WTC11 (cell line): ENCODE measurements at regions not wholly inside any gene's neighbourhood (a gene's known extent, or its start where the extent isn't known, plus 50 kb on each side); places are given as distances from the start of the nearest gene placed in this dataset.

ENCODE experiments used
- CTCF ChIP-seq: fragments of 200-600 bp; IDR thresholded peaks from 2 replicates; pipeline ENCODE4 v1.8.0; 2022; ENCODE audit warnings: antibody characterized with exemption
- E2F1 ChIP-seq: sonication (generic); formaldehyde crosslinking; IDR thresholded peaks from 2 replicates; pipeline ENCODE4 v1.8.0; 2022; ENCODE audit warnings: mild to moderate bottlenecking, missing genetic modification reagents
- GABPB1 ChIP-seq: sonication (generic); formaldehyde crosslinking; IDR thresholded peaks from 2 replicates; pipeline ENCODE4 v1.8.1; 2023; ENCODE audit warnings: mild to moderate bottlenecking, missing genetic modification reagents
- SMAD3 ChIP-seq: sonication (generic); formaldehyde crosslinking; IDR thresholded peaks from 2 replicates; pipeline ENCODE4 v1.8.0; 2022; ENCODE audit warnings: missing genetic modification reagents, mild to moderate bottlenecking, borderline replicate concordance
- TEAD4 ChIP-seq: sonication (generic); formaldehyde crosslinking; IDR thresholded peaks from 2 replicates; pipeline ENCODE4 v1.8.0; 2022; ENCODE audit warnings: mild to moderate bottlenecking, missing genetic modification reagents
- USF1 ChIP-seq: sonication (generic); formaldehyde crosslinking; IDR thresholded peaks from 2 replicates; pipeline ENCODE4 v1.8.0; 2022; ENCODE audit warnings: mild to moderate bottlenecking, missing genetic modification reagents

GRCh38 chr11:116427903-116428637 lies 344.7 kb downstream of the BUD13 start:
- TF ChIP-seq CTCF, result no peak
- no peak for TF ChIP-seq SMAD3 (CRISPR knock-in tag)
- no peak for TF ChIP-seq USF1
- TF ChIP-seq GABPB1 (CRISPR knock-in tag), result peak; percentile 30; the same call in 1 of the 2 replicates
- TF ChIP-seq E2F1 (CRISPR knock-in tag), result no peak
- no peak for TF ChIP-seq TEAD4
